Right forelimb (tissue), 1 donor: ENCODE measurements at regions not wholly inside any gene's neighbourhood (a gene's known extent, or its start where the extent isn't known, plus 50 kb on each side); places are given as distances from the start of the nearest gene placed in this dataset.

Experiments
- DNase-seq: peaks from one replicate; pipeline ENCODE4 v3.0.0-alpha.2; 2018

- DNase-seq: no peak
Measured at GRCh38 chr12:125272383-125272933, 207.2 kb downstream of the AACS start.

GRCh38 chr12:125276567-125276966 lies 211.3 kb downstream of the AACS start:
- no peak for DNase-seq

DNA sequence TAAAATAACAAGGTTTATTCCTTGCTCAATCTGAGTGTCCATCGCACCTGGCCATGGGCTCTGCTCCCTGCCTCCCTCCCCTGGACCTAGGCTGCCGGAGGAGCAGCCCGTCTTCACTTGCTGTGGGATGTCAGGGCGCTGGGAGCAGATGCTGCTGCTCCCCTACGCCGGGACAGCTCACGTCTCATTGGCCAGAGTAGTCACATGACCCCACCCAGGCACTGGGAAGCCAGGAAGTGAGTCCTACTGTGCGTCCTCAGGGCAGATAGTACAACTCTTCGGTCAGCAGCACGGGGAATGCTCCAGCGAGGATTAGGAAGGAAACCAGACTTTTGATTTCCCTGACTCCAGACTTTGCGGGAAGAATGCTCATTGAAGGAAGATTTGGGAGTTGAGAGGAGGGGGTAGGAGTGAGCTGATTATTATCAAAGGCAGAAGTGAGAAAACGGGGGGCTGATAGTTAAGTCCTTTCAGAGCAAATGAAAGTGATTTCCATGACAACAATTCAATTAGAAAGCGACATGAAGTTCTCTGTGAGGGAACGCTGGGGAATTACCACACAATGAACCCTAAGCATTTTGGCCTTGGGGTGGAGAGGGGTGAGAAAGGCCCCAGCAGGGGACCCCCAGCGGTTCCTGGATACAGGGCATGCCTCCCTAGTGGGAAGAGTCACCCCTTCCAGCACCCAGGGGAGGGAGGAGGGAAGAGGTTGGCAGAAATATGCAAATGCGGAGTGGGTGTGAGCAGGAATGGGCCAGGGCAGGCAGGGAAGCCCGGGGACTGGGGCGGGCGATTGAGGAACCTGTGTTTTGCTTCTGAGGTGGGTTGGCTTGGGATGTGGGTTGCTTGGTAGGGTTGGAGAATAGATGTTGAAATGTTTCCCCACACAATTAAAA lies 215.5 kb downstream of the AACS start:
- DNase-seq: no peak

DNA sequence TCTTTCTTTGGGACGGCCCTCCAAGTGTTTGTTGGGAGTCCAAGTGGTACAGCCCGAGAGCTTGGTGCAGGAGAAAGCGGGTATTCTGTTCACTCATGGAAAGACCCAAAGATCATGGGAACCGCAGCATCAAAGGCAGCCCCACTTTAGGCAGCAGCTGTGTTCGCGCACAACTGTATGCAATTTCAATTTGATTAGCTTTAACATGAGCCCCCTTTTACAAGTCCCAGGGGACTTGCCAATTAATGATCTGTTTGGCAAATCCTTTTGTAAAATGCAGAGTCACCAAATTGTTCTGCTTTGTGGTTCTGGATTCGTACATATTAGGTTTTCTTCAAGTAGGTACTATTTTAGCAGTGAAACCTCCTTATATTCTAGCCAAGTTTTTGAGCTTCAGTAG lies 217.7 kb downstream of the AACS start:
- no peak for DNase-seq

DNA sequence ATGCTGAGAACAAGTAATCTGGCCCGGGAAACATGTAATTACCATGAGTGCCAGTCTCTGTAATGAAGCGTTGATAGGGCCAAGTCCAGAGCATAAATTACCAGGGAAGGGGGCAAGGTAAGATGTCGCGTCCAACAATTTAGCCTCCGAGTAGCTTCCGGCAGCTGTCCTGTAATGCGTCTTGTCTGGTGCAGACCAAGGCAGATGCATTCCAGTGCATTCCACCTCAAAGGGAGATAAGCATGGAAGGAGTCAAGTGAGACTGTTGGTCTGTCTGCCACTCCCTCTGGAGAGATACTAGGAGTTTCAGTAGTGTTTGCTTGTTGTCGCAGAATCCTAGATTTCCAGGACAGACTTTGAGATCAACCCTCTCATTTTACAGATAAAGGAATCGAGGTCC lies 218.3 kb downstream of the AACS start:
- DNase-seq: no peak

GRCh38 chr12:125284087-125284486 lies 218.9 kb downstream of the AACS start:
- no peak for DNase-seq

- no peak for DNase-seq
Measured at GRCh38 chr12:125284945-125285685, 219.9 kb downstream of the AACS start.

GRCh38 chr12:125286005-125286727 lies 220.9 kb downstream of the AACS start:
- no peak for DNase-seq

- DNase-seq: no peak
Measured at GRCh38 chr12:125287155-125287847, 222.1 kb downstream of the AACS start.

DNA sequence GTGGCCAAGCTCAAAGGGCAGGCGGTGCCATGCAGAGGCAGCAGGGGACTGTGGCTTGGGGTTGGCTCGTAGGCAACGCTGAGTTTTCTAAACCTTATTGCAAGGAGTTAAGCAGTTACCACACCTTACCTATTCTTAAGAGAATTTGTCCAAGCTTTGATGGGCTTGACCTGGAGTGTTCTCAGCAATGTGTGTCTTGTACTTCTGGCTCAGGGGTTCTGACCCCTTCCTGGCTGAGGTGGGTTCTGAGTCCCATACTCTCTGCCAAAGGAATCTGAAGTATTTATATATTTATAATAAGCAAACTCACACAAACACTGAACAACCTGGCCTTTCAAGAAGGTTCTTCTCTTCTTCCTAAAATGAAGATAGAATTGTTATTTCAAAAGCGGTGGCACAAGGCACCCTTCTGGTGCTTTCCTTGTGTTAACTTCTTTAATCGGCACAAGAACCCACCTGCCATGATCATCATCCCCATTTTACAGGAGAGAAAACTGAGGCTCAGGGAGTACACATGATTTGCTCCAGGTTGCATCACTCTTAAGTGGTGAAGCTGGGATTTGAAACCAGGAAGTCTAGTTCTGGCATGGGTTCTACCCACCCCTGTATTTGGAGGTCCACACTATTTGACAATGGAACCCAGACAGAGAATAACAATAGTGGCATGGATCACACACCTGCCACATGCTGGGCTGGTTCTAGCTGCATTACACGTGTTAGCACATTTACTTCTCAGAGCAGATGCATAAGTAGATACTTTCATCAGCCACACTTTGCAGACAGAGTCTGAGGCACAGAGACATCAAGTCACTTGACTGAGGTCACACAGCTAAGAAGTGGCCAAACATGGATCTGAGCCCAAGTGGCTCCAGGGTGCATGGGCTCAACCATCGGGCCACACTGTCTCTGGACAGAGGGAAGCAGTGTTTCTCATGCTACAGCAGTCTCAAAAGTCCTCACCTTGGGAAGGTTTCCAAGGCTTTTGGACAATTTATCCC lies 224.0 kb downstream of the AACS start:
- DNase-seq: no peak

DNA sequence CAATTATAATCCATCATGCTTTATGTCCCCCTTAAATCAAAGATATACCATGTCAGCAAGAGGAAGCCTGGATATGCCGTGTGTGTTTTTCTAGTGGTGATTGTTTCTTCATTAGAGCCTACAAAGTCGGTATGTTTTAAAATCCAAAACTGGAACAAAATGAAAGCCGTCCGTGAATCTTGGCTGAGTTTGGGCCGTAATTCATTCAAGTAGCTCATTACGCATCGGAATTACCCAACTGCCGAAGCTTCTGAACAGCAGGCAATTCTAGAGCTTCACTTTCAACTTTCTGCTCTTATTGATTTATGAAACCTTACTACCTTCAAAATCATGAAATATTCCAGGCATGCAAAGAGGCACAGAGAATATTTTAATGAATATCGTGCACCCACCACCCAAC lies 224.7 kb downstream of the AACS start:
- no peak for DNase-seq

GRCh38 chr12:125292700-125293099 lies 227.5 kb downstream of the AACS start:
- no peak for DNase-seq

DNA sequence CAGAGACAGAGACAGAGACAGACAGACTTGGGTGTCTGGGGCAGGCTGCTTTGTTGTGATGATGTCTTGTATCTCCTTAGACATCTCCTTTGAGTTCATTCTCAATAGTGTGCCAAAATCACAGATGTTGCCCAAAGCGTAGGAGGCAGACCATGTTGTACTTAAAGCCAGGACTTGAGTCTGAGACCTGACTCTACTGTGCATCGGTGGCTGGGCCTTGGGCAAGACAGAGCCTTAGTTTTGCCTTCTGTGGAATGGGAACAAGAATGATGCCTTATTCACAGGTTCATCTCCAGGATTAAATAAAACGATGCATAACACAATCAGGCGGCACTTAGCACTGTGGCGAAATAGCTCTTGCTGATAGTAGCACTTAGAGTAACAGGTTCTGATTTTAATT lies 230.3 kb downstream of the AACS start:
- DNase-seq: no peak

DNA sequence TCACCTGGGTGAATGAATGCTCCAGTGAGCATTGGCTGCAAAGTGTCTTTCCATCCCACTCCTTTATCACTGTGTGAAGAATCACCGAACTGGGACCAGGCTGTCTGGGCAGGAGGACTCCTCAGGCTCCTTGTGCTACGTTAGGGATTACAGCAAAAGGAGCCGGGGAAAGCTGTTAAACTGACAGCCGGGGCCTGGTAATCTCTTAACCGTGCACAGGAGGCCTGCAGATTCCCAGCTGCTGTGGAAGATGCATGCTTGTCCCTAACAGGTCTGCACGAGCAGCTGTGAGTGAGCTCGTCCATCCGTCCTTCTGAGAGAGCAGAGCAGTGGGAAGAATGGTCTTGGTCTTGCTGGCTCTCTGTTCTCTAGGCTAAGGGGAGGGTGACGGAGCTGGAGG lies 231.5 kb downstream of the AACS start:
- DNase-seq: no peak

GRCh38 chr12:125299840-125300239 lies 234.6 kb downstream of the AACS start:
- no peak for DNase-seq

DNA sequence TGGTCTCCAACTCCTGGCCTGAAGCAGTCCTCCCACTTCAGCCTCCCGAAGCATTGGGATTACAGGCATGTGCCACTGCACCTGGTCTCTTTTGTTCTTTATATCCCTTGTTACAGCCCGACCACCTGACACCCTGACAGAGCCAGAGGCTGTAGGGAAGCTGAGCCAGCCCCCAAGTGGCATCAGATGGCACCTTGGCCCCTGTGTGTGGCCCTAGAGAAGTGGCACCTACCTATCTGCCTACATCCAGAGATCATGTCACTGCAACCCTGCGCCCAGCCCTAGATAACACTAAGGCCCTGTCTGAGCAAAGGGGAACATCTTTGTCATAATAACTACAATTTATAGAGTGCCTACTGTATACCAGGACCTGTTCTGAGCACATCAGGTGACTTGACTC lies 235.0 kb downstream of the AACS start:
- no peak for DNase-seq

DNA sequence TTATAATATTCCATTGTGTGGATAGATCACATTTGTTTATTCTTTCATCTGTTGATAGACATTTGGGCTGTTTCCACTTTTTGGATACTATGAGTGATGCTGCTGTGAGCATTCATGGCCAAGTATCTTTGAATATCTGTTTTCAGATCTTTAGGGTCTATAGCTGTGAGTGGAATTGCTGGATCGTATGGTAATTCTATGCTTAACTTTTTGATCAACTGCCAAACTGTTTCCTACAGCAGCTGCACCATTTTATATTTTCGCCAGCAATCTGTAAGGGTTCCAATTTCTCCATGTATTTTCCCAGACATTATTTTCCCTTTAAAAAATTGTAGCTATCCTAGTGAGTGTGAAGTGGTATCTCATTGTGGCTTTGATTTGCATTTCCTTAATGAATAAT lies 238.1 kb downstream of the AACS start:
- DNase-seq: no peak

DNA sequence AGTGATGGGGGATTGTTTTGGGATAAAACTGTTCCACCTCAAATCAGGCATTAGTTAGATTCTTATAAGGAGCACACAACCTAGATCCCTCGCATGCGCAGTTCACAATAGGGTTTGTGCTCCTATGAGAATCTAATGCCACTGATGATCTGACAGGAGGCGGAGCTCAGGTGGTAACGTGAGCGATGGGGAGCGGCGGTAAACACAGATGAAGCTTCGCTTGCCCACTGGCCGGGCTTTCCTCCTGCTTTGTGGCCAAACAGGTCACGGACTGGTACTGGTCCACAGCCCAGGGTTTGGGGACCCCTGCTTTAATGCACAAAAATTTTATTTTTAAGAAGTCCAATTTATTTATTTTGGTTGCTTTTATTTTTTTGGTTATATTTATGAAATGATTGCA lies 238.8 kb downstream of the AACS start:
- no peak for DNase-seq

DNA sequence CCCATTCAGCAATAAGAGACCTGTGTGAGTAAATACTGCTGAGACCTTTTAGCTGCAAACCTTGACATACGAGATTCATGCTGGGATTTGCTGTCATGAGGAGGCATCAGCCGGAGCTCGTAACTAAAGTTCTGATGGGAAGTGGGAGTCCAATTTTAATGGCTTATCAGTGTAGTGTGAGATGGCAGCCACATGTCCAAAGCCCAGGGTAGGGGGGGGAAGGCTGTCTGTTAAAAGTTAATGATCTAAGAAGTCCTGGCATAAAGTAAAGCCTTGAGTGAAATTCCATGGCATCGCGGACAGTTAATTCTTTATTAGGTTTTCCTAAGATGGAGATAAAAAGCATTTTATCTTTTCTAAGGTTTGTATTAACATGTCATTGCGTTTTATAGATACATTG lies 240.0 kb downstream of the AACS start:
- no peak for DNase-seq

DNA sequence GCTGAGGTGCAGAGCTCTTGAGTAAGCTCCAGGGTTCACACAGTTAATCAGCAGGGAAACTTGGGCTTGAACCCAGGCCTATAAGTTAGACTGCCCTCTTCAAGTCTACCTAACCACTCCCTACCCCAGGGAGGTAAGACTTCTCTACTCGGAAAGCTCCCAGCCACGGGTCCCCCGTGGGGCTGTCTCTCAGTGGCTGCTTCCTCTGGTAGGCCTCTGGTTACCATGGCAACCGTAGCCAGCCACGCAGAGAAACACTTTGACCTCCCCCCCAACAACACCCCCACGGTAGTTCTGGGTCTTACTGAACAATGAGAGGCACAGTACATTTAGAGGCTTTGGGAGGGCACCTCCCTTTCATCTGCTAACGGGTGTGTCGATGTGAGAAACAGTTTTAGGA lies 245.2 kb downstream of the AACS start:
- DNase-seq: no peak

DNA sequence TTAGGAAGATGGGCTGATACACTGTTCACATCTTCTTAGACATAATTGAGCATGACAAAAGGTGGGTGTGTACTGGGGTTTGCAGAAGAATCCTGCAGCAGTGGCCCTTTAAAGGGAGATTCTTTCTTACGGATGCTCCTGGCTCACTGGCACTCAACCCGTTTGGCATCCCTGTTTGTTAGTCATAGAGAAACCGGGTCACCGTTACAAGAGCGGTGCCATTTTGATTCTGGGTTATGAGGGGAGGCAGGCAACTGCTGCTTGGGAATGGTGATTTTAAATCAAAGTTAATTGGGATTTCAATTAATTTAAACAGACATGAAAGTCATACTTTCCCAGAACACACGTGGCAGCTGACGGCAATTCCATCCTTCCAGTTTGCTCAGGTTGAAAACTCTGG lies 245.8 kb downstream of the AACS start:
- no peak for DNase-seq
